NCI-H146 treated with DMSO at 0.1 percent for 48 hours (cell line): ENCODE measurements at regions not wholly inside any gene's neighbourhood (a gene's known extent, or its start where the extent isn't known, plus 50 kb on each side); places are given as distances from the start of the nearest gene placed in this dataset.
A peak's percentile ranks its signal among the peaks of the same experiment; 100 is the strongest.
"Not testable (repeated sequence)": the region's sequence is repeated elsewhere in the genome, so short reads cannot be mapped to it uniquely, and the experiment has no call there.

Source experiments
- DNase-seq: peaks from one replicate; lab custom pipeline; 2025; ENCODE audit not compliant: unreplicated experiment; lab: John Stamatoyannopoulos, UW

DNA sequence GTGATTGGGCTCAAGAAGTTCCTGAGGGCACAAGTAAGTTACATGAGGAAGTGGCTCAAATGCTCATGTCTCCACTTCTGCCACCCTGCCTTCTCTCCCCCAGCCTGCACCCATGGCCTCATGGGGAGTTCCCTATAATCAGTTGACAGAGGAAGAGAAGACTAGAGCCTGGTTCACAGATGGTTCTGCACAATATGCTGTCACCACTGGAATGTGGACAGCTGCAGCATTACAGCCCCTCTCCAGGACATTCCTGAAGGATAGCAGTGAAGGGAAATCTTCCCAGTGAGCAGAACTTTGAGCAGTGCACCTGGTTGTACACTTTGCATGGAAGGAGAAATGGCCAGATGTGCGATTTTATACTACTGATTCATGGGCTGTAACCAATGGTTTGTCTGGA is 352.3 kb downstream of the C12orf75 start:
- DNase-seq: not testable (repeated sequence)

DNA sequence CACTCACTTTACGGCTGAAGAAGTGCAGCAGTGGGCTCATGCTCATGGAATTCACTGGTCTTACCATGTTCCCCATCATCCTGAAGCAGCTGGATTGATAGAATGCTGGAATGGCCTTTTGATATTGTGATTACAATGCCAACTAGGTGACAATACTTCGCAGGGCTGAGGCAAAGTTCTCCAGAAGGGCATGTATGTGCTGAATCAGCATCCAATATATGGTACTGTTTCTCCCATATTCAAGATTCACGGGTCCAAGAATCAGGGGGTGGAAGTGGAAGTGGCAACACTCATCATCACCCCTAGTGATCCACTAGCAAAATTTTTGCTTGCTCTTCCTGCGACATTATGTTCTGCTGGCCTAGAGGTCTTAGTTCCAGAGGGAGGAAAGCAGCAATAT is 353.3 kb downstream of the C12orf75 start:
- DNase-seq: not testable (repeated sequence)

DNA sequence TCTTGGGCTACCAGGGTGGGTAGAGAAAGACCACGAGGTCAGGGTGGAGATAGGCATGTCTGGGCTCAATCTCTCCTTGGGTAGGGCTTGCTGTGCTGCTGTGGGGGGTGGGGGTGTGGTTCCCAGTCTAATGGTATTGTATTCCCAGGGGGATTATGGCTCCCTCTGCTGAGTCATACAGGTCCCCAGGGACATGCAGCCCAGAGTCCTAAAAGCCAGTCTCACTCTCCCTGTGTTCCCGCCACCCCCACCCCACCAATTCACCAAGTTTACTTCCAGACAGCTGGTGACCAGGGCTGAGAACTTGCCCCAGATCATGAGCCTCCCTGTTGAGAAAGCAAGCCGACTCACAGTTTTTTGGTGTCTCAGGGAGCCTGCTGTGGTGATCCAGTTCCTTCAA is 367.6 kb downstream of the C12orf75 start:
- DNase-seq: no peak

DNA sequence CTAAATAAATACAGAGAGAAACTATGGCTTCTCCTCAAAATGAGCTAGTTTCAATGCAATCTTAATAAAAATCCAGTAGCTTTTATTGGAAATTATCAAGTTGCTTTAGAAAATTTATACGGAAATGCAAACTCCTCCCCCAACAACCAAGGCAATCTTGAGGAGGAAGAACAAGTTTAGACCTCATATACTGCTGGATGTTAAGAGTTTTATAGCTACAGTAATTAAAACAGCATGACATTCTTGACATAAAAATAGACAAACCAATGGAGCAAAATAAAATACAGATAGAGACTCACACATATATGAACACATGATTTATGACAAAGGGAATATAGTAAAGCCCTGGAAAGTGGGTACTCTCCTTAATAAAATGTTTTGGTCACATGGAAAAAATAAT is 368.7 kb downstream of the C12orf75 start:
- DNase-seq: no peak

DNA sequence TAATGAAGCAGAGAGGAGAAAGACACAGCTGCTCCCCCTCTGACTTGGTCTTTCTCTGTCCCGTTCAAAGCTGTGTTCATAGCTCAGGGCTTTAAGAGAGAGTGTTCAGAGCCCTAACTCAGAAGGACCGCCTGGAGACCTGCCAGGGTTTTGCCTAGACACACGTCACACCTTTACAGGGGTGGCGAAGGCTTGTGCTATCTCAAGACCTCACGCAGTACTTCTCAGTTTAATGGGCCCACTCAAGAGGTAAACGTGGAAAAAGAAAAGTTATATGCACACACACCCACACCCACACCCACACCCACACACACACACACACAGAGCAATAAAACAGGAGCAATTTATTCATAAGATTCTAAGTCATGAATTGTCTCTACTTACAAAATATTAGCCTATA is 374.3 kb downstream of the C12orf75 start:
- no peak for DNase-seq

DNA sequence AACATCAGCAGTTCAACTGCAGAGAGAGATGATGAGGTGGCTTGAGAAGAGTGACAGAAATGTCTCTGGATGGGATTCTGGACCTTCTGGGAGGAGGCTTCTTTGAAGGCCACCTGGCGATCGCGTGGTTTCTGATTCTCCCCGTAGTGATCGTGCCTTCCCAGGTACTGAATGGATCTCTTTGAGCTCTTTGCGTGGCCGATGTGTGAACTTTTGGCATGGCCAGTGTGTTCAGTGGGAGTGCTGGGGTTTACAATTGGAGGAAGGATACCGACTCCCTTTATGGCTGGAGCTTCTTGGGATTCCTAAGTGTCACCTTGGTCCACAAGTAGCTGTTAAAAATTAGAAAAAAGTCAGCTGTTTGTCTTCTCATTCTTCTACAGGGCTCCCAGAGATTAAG is 374.7 kb downstream of the C12orf75 start:
- no peak for DNase-seq

DNA sequence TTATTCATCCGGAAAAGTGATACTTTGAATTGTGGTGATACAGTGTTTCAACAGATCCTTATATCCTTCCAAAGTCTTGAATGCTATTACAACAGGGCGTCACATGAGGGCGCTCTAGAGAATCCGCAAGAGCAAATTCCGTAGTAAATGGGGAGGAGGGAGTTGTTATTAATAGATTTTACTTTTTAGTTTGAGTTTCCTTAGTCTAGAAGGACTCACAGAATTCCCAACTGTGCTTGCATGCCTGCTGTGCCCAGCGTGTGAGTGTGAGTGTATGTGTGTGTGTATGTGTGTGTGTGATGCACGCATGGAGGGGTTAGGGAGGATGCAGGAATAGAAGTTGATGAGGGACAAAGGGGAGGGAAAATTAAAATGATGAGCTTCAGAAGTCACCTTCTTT is 375.3 kb downstream of the C12orf75 start:
- DNase-seq: peak; percentile 31

DNA sequence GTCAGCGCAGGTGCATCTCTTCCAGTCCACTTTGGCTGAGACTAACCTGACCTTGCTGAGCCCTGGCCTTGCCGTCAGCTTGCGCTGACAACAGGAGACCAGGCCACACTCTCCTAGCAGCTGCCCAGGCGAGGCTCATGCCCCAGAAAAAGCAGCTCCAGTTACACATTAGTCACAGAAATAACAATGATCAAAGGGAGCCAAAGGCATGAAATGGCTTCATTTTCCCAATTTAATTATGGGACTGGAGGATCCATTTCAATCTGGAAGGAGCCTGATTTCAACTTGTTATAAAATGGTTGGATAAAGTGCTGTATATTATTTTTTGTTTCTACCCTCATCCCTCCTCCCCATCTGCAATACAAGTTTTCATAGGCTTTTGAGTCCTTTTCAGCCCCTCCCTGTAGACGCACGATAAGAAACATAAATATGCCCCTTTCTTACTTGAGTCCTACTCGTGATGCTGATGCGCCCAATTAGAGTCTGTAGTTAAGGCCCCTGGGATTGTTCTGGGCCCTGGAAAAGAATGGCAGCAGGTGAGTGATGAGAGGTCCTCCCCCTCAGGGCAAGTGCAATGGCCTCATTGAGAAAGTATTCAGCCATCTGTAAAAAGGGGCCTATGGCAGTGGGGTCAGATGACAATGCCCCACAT is 376.0 kb downstream of the C12orf75 start:
- DNase-seq: peak; percentile 18

DNA sequence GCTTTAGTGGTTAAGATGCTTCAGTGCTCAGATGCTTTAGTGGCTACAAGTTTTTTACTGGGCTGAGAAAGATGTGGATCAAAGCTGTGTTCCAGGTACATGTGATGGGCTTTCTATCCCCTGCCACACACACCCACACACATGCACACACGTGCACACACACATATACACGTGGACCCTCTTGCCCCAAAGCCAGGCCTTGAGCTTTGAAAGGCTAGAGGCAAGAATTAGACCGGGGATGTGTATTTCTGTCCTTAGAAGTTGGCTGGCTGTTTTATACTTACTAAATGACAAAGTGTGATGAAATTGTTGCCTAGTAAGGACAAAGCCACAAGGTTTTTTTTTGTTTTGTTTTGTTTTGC is 376.5 kb downstream of the C12orf75 start:
- no peak for DNase-seq

DNA sequence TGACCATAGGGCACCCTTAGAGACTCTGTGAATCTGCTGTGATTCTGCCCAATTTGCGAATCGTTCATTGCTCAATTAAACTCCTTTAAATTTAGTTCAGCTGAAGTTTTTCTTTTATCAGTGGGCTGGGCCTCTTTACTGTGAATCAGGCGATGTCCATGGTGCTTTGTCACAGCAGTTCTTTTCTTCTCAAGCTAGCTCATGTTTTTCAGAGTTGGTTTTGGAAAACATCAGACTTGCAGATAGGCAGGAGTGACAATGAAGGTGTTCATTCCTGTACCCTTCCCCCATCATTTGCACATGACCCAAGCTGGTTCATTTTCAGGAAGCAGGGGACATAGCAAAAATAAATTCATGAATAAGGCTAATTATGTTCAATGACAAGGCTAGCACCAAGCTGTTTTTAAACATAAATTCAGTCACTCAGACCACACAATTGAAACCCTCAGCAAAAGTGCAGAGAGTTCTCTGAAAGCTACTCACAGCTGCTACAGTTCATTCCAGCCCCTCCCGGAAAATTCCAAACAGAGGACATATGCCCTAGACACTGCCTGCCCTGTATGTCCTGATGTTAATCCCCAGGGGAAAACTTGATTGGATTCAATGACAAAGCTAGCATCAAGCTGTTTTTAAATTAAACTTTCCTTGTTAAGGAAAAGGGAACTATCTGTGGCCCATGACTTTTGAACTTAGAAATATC is 383.3 kb downstream of the C12orf75 start:
- no peak for DNase-seq

DNA sequence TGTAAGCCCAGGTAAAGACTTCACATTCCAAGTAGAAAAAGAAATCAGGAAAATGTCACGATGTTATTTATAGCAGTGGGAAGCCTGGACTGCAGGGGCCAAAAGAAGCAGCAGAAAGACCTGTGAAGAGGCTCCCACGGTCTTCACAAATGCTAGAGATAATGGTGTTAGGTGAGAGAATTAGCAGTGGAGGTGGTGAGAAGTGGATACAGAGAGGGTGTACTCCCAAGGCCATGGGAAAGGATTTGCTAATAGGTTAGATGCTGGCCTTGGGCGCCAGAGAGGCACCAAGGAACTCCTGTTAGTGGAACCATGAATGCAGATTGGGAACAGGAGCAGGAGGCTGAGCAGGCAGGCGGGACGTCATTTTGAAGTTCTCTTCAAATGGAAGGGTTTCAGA is 386.1 kb downstream of the C12orf75 start:
- DNase-seq: no peak

DNA sequence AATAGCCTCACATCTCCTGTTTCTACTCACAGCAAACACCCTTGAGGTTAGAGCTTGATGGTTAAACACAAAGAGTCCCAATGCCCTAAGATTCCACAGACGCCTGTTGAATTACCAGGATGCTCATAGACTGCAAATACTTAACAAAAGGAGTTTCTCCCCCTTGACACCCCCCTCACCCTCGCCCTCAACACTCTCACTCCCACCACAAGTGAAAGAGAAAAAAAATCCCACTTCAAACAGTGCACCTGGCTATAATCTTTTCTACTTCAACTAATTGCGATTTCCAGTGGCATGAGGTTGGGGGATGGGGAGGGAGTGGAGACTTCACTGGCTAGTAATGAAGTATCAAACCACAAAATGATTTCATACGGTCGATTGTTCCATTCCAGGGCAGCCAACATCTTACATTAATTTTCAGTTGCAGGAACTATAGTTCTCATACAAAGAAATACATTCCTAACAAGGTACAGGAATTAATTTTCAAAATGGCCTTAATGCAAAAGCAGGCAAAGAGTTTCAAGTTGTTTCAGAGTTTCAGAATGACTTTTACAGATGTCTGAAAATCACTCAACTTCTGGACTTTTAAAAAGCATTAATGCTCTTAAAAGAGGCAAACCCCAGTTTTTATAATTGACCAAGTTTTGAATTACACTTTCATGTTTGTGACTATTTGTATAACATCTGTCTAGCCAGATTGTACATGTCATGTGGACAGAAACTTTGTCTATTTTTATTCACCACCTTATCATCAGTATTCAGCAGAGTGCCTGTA is 390.7 kb downstream of the C12orf75 start:
- no peak for DNase-seq

DNA sequence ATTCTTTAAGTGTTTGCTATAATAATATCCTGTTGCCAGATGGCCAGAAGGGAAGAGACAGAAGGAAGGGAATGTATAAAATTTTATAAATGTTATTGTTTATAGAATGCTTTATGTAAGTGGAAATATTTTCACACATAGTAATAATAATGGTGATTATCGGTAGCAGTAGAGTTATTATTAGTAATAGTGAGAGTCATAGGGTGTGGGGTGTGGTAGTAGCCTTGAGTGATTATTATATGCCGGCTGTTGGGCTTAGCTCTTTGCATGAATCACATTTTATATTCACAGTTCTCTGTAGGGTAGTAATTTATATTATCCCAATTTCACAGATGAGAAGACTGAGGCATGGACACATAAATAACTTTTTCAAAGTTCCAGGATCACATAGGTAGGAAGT is 391.4 kb downstream of the C12orf75 start:
- no peak for DNase-seq

DNA sequence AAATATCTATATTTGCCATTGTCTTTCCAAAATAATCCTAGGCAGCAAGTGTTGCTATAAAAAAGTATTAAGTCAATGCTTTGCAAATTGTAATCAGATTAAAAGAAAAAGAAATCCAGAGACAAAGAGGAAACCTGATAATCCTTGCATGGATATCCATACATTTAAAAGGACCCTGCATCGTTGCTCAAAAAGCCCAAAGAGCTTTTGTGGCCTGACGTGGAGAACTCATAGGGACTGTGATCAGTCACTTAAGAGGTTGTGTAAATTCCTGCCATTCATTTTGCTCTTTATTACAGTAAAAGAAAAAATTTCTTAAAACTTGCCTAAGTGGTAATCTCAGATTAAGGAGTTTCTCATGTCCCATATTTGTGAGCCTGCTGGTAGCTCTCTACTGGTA is 392.6 kb downstream of the C12orf75 start:
- no peak for DNase-seq

DNA sequence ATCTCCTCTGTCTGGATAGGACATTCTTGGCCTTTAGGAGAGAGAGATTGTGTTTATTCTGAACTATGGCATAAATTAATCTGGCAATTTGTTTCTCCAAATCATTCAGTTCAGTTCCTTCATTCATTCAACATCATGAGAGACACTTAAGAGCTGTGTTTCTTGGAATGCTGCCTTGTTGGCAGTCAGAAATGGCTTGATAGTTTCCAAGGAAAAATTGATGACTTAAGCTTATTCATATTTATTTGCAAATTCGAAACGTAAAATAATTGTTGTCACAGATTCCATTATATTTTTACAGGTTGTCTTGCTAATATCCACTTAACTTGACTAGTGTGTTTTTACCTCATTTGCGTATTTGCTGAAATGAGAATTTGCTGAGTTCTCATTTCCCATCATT is 393.0 kb downstream of the C12orf75 start:
- no peak for DNase-seq

DNA sequence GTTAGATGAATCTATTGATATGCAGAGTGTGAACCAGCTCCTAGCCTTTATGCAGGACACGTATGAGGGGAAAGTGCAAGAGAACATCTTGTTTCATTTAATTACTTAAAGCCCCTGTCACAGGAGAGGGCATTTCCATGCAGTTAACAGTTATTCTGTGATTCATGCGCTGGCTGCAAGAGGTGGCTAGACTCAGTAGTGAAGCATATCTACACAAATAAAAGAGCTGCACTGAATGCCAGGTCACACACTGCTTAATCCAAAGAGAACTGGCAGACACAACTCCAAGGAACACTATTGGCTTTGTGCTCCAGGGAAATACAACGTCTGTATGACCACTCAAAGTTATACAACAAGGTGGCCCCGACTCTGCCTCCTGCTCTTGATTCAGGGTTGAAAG is 394.1 kb downstream of the C12orf75 start:
- DNase-seq: no peak

DNA sequence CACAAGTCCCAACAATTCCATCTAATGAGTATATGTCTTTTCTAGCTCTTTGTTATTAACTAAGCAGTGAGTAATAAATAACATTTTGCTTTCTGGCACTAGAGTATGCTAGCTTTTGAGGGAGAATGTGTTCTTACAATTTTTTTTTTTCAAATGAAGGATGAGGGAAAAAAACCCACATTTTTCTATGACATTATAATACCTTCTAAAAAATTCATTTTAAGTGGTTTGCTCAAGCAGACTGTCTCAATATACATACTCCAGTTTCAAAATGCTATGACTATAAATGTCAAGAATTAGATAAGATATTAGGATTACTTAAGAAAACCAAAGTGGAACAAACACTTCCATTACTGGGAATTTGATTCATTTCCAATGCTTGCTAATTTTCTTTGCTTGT is 394.6 kb downstream of the C12orf75 start:
- DNase-seq: no peak

DNA sequence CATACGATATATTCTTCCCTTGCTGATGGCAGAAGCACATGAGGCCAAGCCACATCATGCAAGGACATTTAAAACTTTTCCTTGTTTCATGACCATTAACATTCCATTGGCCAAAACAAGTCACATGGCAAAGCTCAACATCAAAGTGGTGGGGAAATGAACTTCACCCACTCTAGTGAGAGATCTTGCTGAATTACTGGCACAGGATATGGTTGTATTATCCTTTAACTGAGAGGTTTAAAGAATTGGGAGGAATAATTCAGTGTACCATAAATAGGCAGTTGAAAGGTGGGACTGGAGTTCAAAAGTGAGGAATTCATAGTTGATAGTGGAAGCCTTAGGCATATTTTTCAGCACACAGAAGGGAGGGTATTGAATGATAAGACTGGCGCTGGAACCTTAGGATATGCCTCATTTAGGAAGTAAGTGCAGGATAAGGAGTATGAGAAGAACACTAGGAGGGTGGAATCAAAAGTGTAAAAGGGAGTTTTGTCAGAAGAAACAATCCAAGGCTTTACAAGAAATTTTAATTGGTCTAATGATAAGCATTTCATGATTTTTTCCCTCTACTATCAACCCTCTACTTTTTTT is 398.8 kb downstream of the C12orf75 start:
- no peak for DNase-seq

DNA sequence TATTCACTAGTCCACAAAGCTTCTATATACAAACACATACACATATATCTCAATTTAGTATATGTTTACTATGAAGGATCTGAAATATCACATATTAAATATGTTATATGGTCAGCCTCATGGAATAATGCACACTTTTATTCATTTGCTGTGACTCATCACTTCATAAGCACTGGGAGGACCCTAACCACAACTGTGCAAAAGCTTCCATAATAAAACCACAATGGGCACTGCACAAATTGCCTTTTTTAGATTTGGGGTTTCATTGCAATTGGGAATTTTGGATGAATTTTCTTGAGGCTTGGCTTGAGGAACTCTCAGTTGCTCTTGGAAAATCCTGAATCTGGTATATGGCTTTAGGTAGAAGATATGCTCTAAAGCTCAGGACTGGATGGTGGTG is 399.4 kb downstream of the C12orf75 start:
- DNase-seq: no peak

DNA sequence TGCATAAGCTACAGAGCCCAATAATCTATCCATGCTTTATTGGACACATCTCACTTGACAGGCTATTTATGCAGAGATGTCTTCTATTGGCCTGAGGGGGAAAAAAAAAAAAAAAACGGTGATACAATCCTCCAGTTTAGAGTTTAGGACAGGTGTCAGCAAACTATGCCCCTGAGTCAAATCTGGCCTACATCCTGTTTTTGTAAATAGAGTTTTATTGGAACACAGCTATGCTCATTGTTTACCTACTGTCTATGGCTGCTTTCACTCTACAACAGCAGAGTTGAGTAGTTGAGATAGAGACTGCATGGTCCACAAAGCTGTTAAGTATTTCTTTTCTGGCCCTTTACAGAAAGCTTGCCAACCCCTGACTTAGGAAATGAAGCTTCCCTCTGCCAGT is 403.1 kb downstream of the C12orf75 start:
- no peak for DNase-seq

DNA sequence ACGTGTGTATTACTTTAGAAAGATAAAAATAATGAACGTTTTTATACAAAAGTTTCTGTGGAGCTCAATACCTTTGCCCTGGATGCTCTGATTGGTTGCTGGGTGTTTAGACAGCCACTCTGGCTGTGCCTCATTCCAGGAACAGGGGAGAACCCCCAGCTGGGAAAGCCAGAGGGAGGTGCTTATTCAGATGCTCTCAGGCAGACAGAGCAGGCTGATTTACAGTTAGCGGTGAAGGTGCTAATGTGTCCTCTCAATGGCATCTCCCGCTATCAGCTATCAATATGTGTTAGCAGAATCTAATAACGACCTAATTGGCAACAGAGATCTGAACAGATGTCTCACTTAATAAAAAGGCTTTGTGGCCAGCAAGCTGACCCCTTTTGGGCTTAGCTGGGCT is 402.3 kb downstream of the NUAK1 start:
- DNase-seq: peak; percentile 45

DNA sequence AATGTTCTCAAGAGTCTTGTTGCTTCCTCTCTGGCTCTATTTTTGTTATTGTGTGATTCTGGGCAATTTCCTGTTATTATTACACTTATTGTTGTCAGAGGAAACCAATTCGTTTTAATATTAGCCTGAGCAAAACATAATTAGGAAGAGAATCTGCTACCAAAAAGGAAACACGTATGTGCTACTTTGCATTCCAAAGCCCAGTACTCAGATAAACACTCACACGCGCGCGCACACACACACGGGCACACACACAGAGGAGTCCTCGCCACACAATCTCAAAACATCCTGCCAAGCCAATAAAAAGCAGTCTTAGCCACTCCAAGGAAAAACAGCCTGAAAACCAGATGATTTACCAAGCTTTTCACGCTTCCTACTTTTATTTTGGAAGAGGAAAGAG is 400.7 kb downstream of the NUAK1 start:
- DNase-seq: no peak
